SK-N-MC (cell line): ENCODE measurements at regions not wholly inside any gene's neighbourhood (a gene's known extent, or its start where the extent isn't known, plus 50 kb on each side); places are given as distances from the start of the nearest gene placed in this dataset.

Source experiments
- EZH2 ChIP-seq: fragments of 200-600 bp; sonication (generic); IDR thresholded peaks from one replicate; pipeline ENCODE4 v1.6.1; 2017; ENCODE audit warnings: antibody characterized with exemption
- FOXP2 ChIP-seq: optimal IDR thresholded peaks from 2 replicates; pipeline ENCODE3; 2011; ENCODE audit warnings: mild to moderate bottlenecking, moderate library complexity; ENCODE audit not compliant: insufficient read depth; ENCODE audit errors: extremely low read length, control extremely low read depth
- POLR2AphosphoS5 ChIP-seq: IDR thresholded peaks from 2 replicates; pipeline ENCODE4 v1.6.1; 2012; ENCODE audit warnings: mild to moderate bottlenecking, low read depth, low read length, borderline replicate concordance

GRCh38 chr16:54657058-54657708 is 273.5 kb upstream of the IRX5 start:
- TF ChIP-seq POLR2AphosphoS5 (no peak), EZH2 (no peak), FOXP2 (no peak)
